Inflammatory macrophage (primary cell): ENCODE measurements at regions not wholly inside any gene's neighbourhood (a gene's known extent, or its start where the extent isn't known, plus 50 kb on each side); places are given as distances from the start of the nearest gene placed in this dataset.

ENCODE experiments used
- DNase-seq, 2 donors: peaks; one replicate each; pipeline ENCODE4 v3.0.0-alpha.2; 2020 to 2022

DNA sequence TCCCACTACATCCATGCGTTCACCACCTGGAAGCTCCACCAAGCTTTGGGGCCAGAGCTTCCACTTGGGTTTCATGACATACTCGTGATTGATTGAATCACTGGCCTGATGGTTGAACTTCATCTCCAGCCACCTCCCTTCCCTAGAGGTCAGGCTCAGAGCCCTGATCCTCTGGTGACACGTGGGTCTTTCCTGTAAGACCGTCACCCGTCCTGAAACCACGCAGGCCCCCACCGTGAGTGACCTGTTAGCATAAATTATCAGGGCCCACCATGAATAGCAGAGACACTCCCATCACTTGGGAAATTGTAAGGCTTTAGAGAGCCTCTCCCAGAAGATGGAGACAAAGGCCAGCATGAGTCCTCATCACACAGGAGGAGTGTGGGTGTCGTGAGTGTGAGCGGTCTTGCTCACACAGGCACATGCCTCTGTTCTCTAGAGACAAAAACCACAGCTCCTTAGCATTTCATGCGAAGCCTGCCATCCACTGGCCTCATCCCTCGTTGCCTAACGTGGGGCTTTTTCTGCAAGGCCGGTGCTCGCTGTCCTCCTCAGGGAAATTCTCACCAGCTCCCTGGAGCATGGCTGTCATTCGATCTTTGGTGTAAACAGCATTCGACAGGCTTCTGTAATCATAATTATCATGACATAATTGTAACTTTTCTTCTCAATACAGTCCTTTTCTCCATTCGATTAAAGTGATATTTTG is 65.1 kb upstream of the DUSP22 start:
- peak; percentile 78 to 95 for DNase-seq

DNA sequence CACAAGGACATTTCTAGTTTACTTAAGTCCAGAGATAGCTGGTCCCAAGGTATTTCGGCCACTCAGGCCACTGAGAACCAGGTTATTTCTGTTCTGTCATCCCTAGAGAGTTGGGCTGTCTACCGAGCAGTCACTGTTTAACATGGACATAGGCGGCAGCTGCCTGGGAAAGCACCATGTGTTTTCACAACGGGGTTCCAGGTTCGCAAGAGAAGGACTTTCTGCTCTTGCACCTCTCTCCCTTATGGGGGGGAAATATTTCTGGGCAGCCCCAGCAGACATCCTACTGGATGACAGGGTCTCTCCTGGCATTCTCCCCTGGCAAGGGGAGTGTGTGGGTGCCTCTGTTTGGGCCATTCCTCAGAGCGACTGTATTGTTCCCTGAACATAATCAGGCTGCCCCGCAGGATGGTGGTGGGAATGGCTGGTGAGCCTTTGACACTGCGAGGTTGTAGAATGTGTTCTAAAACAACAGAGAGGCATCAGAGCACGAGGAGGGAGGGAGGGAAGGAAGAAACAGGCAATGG is 64.4 kb upstream of the DUSP22 start:
- DNase-seq: no peak

GRCh38 chr6:228881-229651 is 63.2 kb upstream of the DUSP22 start:
- no peak for DNase-seq

GRCh38 chr6:231779-232178 is 60.5 kb upstream of the DUSP22 start:
- no peak for DNase-seq

DNA sequence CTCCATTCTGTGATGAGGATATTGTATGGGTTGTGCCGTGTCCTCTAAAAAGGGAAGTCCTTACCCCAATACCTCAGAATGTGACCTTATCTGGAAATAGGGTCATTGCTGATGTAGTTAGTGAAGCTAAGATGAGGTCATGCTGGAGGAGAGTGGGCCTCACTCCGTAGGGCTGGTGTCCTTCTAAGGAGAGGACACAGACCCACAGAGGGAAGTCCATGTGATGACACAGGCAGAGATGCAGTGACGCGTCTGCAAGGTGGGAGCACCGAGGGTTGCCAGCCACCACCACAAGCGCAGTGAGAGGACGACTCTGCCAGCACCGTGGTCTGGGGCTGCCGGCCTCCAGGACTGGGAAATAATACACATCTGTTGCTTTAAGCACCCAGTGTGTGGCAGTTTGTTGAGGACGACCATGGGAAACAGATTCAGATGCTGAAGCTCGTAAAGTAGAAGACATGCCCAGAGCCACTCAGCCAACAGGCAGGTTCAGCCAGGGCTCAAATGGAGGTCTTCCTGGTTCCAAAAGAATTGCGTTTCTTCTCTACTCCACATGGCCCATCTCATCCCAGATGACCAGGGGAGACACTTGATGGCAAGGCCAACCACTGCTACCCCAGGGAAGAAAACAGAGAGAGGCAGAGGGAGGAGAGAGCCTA is 59.2 kb upstream of the DUSP22 start:
- peak; percentile 49 to 63 for DNase-seq

- no peak for DNase-seq
Measured at GRCh38 chr6:234706-235372, 57.4 kb upstream of the DUSP22 start.

DNA sequence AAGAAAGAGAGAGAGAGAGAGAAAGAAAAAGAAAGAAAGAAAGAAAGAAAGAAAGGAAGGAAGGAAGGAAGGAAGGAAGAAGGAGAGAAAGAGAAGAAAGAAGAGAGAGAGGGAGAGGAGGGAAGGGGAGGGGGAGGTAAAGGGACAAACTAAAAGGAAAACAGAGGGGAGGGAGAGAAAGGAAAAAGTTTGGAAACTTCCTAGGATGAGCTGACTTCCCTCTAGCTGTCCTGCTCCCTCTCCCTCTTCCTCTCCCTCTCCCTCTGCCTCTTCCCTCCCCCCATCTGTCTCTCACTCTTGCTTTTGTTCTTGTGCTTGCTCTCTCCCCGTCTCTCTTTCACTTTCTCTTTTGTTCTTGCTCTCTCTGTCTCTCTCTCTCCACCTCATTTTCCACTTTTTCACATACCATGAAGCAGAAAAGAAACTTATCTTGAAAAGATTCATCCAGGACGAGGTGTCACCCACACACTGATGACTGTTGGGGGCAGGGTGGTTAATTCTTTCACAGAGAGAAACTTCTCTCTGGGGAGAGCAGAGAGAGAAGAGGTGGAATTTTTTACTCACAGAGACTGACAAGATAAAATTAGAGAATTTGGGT is 56.4 kb upstream of the DUSP22 start:
- DNase-seq: no peak

- DNase-seq: no peak
Measured at GRCh38 chr6:236519-236918, 55.8 kb upstream of the DUSP22 start.

DNA sequence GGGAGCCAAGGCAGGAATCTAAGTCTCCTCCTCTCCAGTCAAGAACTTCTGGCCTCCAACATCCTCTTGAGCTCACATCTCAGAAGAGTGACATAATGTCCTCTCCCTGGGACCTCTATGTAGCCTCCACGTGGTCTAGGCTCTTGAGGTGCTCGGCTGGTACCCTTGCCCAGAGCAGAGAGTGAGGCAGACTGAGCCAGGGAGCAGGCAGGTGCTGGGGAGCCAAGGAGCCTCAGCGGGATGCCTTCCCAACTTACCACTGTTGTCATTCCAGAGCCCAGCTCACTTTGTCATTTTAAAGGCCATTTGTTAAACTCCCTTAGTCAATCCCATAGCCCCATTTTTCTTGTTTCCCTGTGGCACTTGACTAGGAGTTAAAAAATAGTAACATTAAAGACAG is 52.1 kb upstream of the DUSP22 start:
- no peak for DNase-seq

DNA sequence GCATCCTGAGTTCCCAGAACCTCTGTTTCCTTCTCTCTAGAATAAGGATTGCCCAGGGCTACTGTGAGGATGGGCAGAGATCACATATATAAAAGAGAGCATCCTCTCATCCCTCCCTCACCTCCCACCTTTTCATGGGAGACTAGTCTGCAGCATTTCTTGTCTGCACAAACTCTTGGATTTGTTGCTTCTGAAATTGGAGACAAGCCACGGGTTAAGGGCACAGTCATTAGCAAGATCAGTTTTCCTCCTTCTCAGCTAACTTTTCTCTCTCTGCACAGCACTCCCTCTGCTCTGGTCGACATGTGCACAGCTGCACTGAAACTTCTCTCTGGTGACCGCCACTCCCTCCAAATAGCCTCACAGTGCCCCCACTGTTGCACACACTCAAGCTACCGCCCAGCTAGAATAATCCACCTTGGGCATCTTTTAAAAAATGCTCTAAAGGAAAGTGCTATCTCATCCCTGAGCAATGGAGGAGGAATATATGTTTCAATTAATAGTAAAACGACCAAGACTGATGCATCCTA is 50.9 kb upstream of the DUSP22 start:
- no peak for DNase-seq
